Loucy (cell line): ENCODE measurements at regions not wholly inside any gene's neighbourhood (a gene's known extent, or its start where the extent isn't known, plus 50 kb on each side); places are given as distances from the start of the nearest gene placed in this dataset.

Experiments used
- H2AFZ ChIP-seq: fragments of 200-600 bp; sonication (generic); 2 replicates; pipeline ENCODE4 v1.6.0; 2016; ENCODE audit warnings: antibody characterized with exemption, mild to moderate bottlenecking, low read length, moderate library complexity
- H3F3A ChIP-seq: fragments of 200-600 bp; 2 replicates; pipeline ENCODE4 v1.6.0; 2016; ENCODE audit warnings: antibody characterized with exemption, low read depth, mild to moderate bottlenecking
- H3K27me3 ChIP-seq: fragments of 200-600 bp; sonication (generic); 2 replicates; pipeline ENCODE4 v1.6.1; 2014; ENCODE audit warnings: low read length, mild to moderate bottlenecking; ENCODE audit not compliant: insufficient read depth, poor library complexity, severe bottlenecking
- H3K36me3 ChIP-seq: fragments of 200-600 bp; sonication (generic); 2 replicates; pipeline ENCODE4 v1.6.1; 2016; ENCODE audit warnings: low read length; ENCODE audit not compliant: insufficient read depth
- H3K4me1 ChIP-seq: fragments of 200-600 bp; sonication (generic); 2 replicates; pipeline ENCODE4 v1.5.1; 2014; ENCODE audit warnings: low read length, mild to moderate bottlenecking; ENCODE audit not compliant: insufficient read depth, poor library complexity, severe bottlenecking
- H3K4me2 ChIP-seq: fragments of 200-600 bp; sonication (generic); 2 replicates; pipeline ENCODE4 v1.6.0; 2014; ENCODE audit warnings: antibody characterized with exemption, low read length, low read depth, mild to moderate bottlenecking; ENCODE audit not compliant: poor library complexity, severe bottlenecking
- H3K4me3 ChIP-seq: fragments of 200-600 bp; sonication (generic); 2 replicates; pipeline ENCODE4 v1.5.1; 2014; ENCODE audit warnings: low read length, mild to moderate bottlenecking, mixed read lengths; ENCODE audit not compliant: poor library complexity, severe bottlenecking
- H3K79me2 ChIP-seq: fragments of 200-600 bp; sonication (generic); 2 replicates; pipeline ENCODE4 v1.6.1; 2014; ENCODE audit warnings: low read length; ENCODE audit not compliant: insufficient read depth
- H3K9ac ChIP-seq: fragments of 200-600 bp; sonication (generic); 2 replicates; pipeline ENCODE4 v1.6.0; 2014; ENCODE audit warnings: mild to moderate bottlenecking, low read depth, low read length, moderate library complexity; ENCODE audit not compliant: poor library complexity, severe bottlenecking
- H3K9me2 ChIP-seq: fragments of 200-600 bp; sonication (generic); replicated peaks from 2 replicates; pipeline ENCODE4 v1.6.1; 2016; ENCODE audit warnings: low read depth, low read length, mixed read lengths
- H3K9me3 ChIP-seq: fragments of 200-600 bp; sonication (generic); 2 replicates; pipeline ENCODE4 v1.6.1; 2014; ENCODE audit warnings: mild to moderate bottlenecking, antibody characterized with exemption, low read length, low read depth; ENCODE audit not compliant: insufficient read depth
- H4K20me1 ChIP-seq: fragments of 200-600 bp; sonication (generic); 2 replicates; pipeline ENCODE4 v1.6.0; 2014; ENCODE audit warnings: antibody characterized with exemption, low read length, mild to moderate bottlenecking; ENCODE audit not compliant: insufficient read depth, poor library complexity, severe bottlenecking
- CTCF ChIP-seq: fragments of 200-600 bp; sonication (generic); conservative IDR thresholded peaks from 2 replicates; pipeline ENCODE4 v1.5.1; 2014; ENCODE audit warnings: mild to moderate bottlenecking, antibody characterized with exemption, low read length
- EZH2phosphoT487 ChIP-seq: fragments of 200-600 bp; IDR thresholded peaks from 2 replicates; pipeline ENCODE4 v1.6.1; 2018; ENCODE audit warnings: antibody characterized with exemption, mild to moderate bottlenecking, moderate library complexity, borderline replicate concordance

- H3K9ac ChIP-seq = no peak overlapping the region
- no peaks in the 10 kb centered on the region for H3K36me3 ChIP-seq
- no peaks in the 10 kb centered on the region for H3K27me3 ChIP-seq
- no peaks in the 10 kb centered on the region for H3F3A ChIP-seq
- H3K4me3 ChIP-seq = no peak overlapping the region
- no peaks in the 10 kb centered on the region for H4K20me1 ChIP-seq
- no peaks in the 10 kb centered on the region for H3K9me3 ChIP-seq
- H3K4me1 ChIP-seq = no peaks in the 10 kb centered on the region
- H3K4me2 ChIP-seq = no peak overlapping the region
- H3K79me2 ChIP-seq = no peaks in the 10 kb centered on the region
- H2AFZ ChIP-seq = no peak overlapping the region
- H3K9me2 ChIP-seq = no peaks in the 10 kb centered on the region
- TF ChIP-seq CTCF (no peak), EZH2phosphoT487 (no peak)
Observed at GRCh38 chr15:77812664-77813063, 180.0 kb upstream of the LINGO1 start.

- no peaks in the 10 kb centered on the region for H3K9me2 ChIP-seq
- H3K4me3 ChIP-seq = no peak overlapping the region
- H3K79me2 ChIP-seq = no peaks in the 10 kb centered on the region
- H2AFZ ChIP-seq = no peak overlapping the region
- H3K4me1 ChIP-seq = no peaks in the 10 kb centered on the region
- H3F3A ChIP-seq = no peaks in the 10 kb centered on the region
- TF ChIP-seq EZH2phosphoT487 = no peak
- TF ChIP-seq CTCF = no peak
- H3K27me3 ChIP-seq = no peaks in the 10 kb centered on the region
- no peaks in the 10 kb centered on the region for H4K20me1 ChIP-seq
- no peak overlapping the region for H3K4me2 ChIP-seq
- no peaks in the 10 kb centered on the region for H3K9me3 ChIP-seq
- H3K36me3 ChIP-seq = no peaks in the 10 kb centered on the region
- H3K9ac ChIP-seq = no peak overlapping the region
Observed at GRCh38 chr15:77811270-77811669, 178.6 kb upstream of the LINGO1 start.

DNA sequence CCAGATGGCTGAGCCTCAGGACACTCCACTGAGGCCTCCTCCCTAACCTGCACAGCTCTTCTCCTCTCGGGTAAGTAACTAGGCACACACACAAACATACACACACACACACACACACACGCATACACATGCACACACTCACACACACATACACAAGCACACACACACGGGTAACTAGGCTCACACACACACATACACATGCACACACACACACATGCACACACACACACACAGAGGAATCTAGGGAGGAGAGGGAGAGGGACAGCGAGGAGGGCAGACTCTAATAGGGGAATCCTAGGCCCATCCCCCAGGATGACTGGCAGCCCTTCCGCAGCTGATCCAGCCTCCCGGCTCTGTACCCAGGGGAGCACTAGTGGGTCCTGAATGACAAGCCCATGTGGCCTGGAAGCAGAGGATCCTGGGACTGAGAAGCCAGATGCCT lies 177.4 kb upstream of the LINGO1 start:
- TF ChIP-seq EZH2phosphoT487 (no peak), CTCF (no peak)
- H3K79me2 ChIP-seq = no peaks in the 10 kb centered on the region
- no peaks in the 10 kb centered on the region for H3K27me3 ChIP-seq
- no peak overlapping the region for H3K9ac ChIP-seq
- no peaks in the 10 kb centered on the region for H3K4me1 ChIP-seq
- H3K36me3 ChIP-seq = no peaks in the 10 kb centered on the region
- H3K4me2 ChIP-seq = no peak overlapping the region
- H4K20me1 ChIP-seq = no peaks in the 10 kb centered on the region
- H3K9me3 ChIP-seq = no peaks in the 10 kb centered on the region
- H3K9me2 ChIP-seq = no peaks in the 10 kb centered on the region
- no peaks in the 10 kb centered on the region for H3F3A ChIP-seq
- no peak overlapping the region for H3K4me3 ChIP-seq
- H2AFZ ChIP-seq = no peak overlapping the region
